DMS79 treated with DMSO at 0.1 percent for 48 hours (cell line): ENCODE measurements at regions not wholly inside any gene's neighbourhood (a gene's known extent, or its start where the extent isn't known, plus 50 kb on each side); places are given as distances from the start of the nearest gene placed in this dataset.
"Not testable (repeated sequence)": the region's sequence is repeated elsewhere in the genome, so short reads cannot be mapped to it uniquely, and the experiment has no call there.

Experiments used
- DNase-seq: peaks from one replicate; lab custom pipeline; 2025; lab: John Stamatoyannopoulos, UW

- no peak for DNase-seq
These were observed 375.7 kb downstream of the CCSER2 start for GRCh38 chr10:84704101-84704500.

- DNase-seq, result no peak
These were observed 378.0 kb downstream of the CCSER2 start for GRCh38 chr10:84706431-84706830.

- DNase-seq, result no peak
These were observed 378.5 kb downstream of the CCSER2 start for GRCh38 chr10:84706875-84707274.

- no peak for DNase-seq
These were observed 387.5 kb downstream of the CCSER2 start for GRCh38 chr10:84715911-84716310.

GRCh38 chr10:84718877-84719616, 390.7 kb downstream of the CCSER2 start:
- no peak for DNase-seq

GRCh38 chr10:84719687-84720086, 391.3 kb downstream of the CCSER2 start:
- no peak for DNase-seq

GRCh38 chr10:84727398-84727797, 399.0 kb downstream of the CCSER2 start:
- no peak for DNase-seq

- not testable (repeated sequence) for DNase-seq
These were observed 410.7 kb downstream of the CCSER2 start for GRCh38 chr10:84739126-84739525.

- DNase-seq, result no peak
These were observed 411.3 kb downstream of the CCSER2 start for GRCh38 chr10:84739641-84740040.

GRCh38 chr10:84743483-84743882, 415.1 kb downstream of the CCSER2 start:
- no peak for DNase-seq

GRCh38 chr10:84755311-84755710, 426.9 kb downstream of the CCSER2 start:
- DNase-seq, result no peak

- DNase-seq, result not testable (repeated sequence)
These were observed 428.3 kb downstream of the CCSER2 start for GRCh38 chr10:84756653-84757052.

GRCh38 chr10:84761994-84762614, 433.7 kb downstream of the CCSER2 start:
- DNase-seq, result not testable (repeated sequence)

- no peak for DNase-seq
These were observed 434.5 kb downstream of the CCSER2 start for GRCh38 chr10:84762754-84763394.

- DNase-seq, result no peak
These were observed 435.6 kb downstream of the CCSER2 start for GRCh38 chr10:84763965-84764364.

- DNase-seq, result no peak
These were observed 436.7 kb downstream of the CCSER2 start for GRCh38 chr10:84765086-84765485.

GRCh38 chr10:84765656-84766055, 437.3 kb downstream of the CCSER2 start:
- no peak for DNase-seq

- no peak for DNase-seq
These were observed 438.5 kb downstream of the CCSER2 start for GRCh38 chr10:84766923-84767322.

GRCh38 chr10:84768132-84768531, 439.7 kb downstream of the CCSER2 start:
- no peak for DNase-seq

- DNase-seq, result no peak
These were observed 442.4 kb downstream of the CCSER2 start for GRCh38 chr10:84770824-84771223.

- DNase-seq, result peak; percentile 5
These were observed 455.0 kb downstream of the CCSER2 start for GRCh38 chr10:84783386-84783785.

GRCh38 chr10:84783909-84784308, 455.5 kb downstream of the CCSER2 start:
- peak; percentile 5 for DNase-seq

GRCh38 chr10:84784749-84785148, 456.4 kb downstream of the CCSER2 start:
- DNase-seq, result no peak
